ENCODE measurements at regions not wholly inside any gene's neighbourhood (a gene's known extent, or its start where the extent isn't known, plus 50 kb on each side); places are given as distances from the start of the nearest gene placed in this dataset.

- no peak overlapping the region for H3K4me3 ChIP-seq
- H3K27ac ChIP-seq = no peak overlapping the region
Measured at GRCh38 chr6:168784426-168784825, 343.4 kb downstream of the SMOC2 start.

DNA sequence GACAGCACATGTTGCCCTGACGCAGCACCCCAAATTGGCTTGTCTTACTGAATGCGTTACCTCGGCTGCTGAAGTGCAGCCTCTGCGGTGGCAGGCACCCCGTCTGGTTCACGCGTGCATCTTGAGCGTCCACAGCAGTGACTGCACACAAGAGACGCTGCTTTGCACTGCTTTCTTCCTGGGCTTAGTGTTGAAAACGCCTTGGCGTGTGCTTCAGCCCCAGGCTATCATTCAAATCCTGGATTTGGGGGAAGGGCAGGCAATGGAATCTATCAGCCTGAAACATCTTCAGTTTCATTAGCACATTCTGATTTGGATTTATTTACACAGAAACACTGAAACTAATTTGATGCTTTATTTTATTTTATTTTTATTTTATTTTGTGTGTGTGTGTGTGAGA is 342.7 kb downstream of the SMOC2 start:
- no peak overlapping the region for H3K27ac ChIP-seq
- no peak overlapping the region for H3K4me3 ChIP-seq

DNA sequence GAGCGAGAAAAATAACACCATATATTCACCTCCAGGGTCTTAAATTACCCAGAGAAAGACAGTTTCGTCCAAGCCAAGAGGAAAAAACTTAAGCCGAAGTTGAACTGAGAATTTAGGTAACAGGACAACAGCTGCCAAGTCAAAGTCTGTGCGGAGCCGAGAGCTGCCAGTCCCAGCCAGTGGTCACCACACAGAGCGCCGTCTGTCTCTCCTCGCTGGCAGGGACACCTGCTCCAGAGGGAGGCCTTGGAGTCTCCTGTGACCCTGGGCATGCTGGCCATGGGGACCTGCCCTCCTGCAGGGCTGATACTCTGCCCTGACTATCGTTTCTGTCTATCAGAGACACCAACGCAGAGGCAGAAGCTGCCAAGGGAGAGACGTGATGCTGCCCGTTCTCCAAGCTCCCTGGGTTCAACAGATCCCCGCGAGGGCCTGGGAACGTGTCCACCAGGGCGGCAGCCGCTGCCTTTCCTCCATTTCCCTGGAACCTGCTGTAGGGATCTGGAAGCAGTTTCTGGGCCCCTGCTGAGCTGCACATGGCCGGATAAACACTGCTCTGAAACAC is 341.3 kb downstream of the SMOC2 start:
- no peak overlapping the region for H3K27ac ChIP-seq
- no peak overlapping the region for H3K4me3 ChIP-seq

GRCh38 chr6:168778201-168778600 is 337.2 kb downstream of the SMOC2 start:
- H3K4me3 ChIP-seq = no peak overlapping the region

GRCh38 chr6:168774381-168774780 is 333.4 kb downstream of the SMOC2 start:
- Histone ChIP-seq H3K4me3 (no peak overlapping the region), H3K27ac (no peak overlapping the region)

More at GRCh38 chr6:168778201-168778600, 337.2 kb downstream of the SMOC2 start:
- no peak overlapping the region for H3K27ac ChIP-seq

GRCh38 chr6:168773788-168774187 is 332.8 kb downstream of the SMOC2 start:
- no peak overlapping the region for H3K4me3 ChIP-seq

DNA sequence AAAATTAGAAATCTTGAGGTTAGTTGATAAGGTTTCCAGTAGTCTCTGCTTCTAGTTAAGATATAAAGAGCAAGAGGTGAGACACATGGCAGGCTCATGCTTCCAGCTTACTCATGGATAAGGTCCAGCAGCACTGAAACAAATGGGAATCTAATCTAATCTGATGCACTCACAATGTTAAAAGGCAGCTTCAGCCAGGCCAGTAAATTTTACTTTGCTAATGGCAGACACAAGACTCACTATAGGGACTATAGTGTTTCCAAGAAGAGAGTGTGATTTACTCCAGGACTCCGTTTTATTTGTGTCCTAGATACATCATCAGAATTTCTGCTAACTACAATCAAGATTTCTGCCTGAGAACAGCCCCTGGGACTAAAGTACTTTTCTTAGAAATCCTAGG is 324.8 kb downstream of the SMOC2 start:
- Histone ChIP-seq H3K27ac (no peak overlapping the region), H3K4me3 (no peak overlapping the region)

More at GRCh38 chr6:168773788-168774187, 332.8 kb downstream of the SMOC2 start:
- H3K27ac ChIP-seq = no peak overlapping the region

- Histone ChIP-seq H3K4me3 (no peak overlapping the region), H3K27ac (no peak overlapping the region)
Measured at GRCh38 chr6:168756009-168756634, 315.1 kb downstream of the SMOC2 start.

GRCh38 chr6:168746643-168747042 is 305.7 kb downstream of the SMOC2 start:
- no peak overlapping the region for H3K4me3 ChIP-seq
- H3K27ac ChIP-seq = no peak overlapping the region

- no peak overlapping the region for H3K27ac ChIP-seq
- no peak overlapping the region for H3K4me3 ChIP-seq
Measured at GRCh38 chr6:168746013-168746412, 305.0 kb downstream of the SMOC2 start.

GRCh38 chr6:168744861-168745260 is 303.9 kb downstream of the SMOC2 start:
- Histone ChIP-seq H3K27ac (no peak overlapping the region), H3K4me3 (no peak overlapping the region)

DNA sequence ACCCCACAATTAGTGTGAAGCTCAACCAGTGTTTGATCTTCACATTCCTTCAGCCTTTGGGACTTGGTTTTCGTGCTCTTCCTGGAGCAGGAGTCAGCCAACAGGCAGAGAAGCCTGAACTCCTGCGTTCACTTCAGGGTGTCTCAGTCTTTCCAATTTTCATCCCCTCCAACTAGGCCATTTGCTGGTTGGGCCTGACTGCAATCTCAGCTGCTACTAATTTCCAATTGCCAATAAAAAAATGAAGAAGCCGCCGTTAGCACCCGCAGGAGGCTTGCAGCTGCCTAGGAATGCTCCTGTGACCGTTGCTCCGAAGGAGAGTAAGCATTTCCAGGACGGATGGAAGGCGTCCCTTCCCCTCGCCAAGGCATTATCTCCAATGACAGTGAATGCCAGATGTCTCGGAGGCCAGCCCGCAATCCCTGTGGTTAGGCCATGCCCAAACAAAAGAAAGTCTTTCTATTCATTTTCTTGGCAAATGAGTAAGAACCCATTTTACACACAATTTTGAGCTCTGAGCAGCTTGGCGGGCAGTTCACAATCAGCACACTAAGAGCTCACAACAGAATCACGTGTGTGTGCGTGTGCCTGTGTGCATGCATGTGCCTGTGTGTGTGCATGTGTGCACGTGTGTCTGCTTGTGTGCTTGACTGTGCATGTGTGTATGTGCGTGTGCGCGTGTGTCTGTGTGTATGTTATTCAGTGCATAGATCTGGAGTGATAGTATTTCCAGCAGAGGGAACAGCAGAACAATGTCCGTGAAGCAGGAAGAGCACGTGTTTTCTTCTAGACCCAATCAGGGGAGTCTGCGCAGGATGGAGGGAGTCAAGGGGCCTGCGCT is 301.2 kb downstream of the SMOC2 start:
- no peak overlapping the region for H3K4me3 ChIP-seq
- H3K27ac ChIP-seq = no peak overlapping the region

DNA sequence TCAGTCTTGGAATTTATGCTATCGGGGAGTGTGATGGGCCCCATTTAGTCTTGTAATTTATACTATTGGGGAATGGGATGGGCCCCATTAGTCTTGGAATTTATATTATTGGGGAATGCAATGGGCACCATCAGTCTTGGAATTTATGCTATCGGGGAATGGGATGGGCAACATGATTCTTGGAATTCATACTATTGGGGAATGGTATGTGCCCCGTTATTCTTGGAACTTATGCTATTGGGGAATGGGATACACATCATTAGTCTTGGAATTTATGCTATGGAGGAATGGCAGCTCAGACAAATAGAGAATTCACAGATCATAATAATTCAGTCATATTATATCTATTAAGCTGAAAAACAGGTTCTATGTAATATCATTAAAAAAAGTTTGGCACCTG is 300.3 kb downstream of the SMOC2 start:
- no peak overlapping the region for H3K27ac ChIP-seq
- no peak overlapping the region for H3K4me3 ChIP-seq

DNA sequence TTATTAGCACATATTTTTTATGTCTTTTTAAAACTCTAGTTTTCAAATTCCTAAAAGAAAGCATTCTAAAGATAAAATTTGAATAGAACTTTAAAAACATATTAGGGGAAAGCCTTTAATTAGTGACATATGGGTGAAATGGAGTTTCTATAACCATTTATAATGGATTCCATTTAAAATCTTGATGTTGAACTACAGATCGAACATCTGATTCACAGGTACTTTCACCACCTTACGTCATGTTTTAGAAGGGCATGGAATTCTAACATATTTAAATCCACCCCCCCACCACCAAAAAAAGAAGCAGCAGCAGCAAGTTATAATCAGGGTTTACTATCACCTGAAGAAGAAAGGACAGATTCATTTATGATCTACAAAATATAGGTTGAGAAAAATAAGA is 298.4 kb downstream of the SMOC2 start:
- Histone ChIP-seq H3K27ac (no peak overlapping the region), H3K4me3 (no peak overlapping the region)

GRCh38 chr6:168737481-168737880 is 296.5 kb downstream of the SMOC2 start:
- H3K4me3 ChIP-seq = no peak overlapping the region
- H3K27ac ChIP-seq = no peak overlapping the region

DNA sequence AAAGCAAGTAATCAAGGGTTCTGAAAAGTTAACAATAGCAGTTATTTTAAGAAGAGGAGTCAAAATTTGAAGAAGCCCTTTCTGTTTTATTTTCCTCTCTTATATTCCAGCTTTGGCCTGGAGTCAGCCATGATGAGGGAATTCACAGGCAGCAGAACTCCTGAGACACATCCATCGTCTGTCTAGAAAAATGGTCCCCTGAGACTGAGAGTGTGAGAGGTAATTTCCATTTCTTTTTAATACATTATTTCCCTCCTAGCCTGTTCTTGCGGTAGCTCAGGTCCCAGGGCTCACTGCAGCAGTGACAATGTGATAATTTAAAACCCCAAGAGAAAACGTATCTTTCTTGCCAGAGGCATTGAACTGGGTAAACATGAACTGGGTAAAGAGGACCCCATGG is 296.0 kb downstream of the SMOC2 start:
- Histone ChIP-seq H3K4me3 (no peak overlapping the region), H3K27ac (no peak overlapping the region)

GRCh38 chr6:168736039-168736438 is 295.1 kb downstream of the SMOC2 start:
- H3K4me3 ChIP-seq = no peak overlapping the region
- no peak overlapping the region for H3K27ac ChIP-seq

GRCh38 chr6:168735268-168735949 is 294.4 kb downstream of the SMOC2 start:
- H3K4me3 ChIP-seq = no peak overlapping the region
- no peak overlapping the region for H3K27ac ChIP-seq

- H3K27ac ChIP-seq = no peak overlapping the region
Measured at GRCh38 chr6:168734523-168734922, 293.5 kb downstream of the SMOC2 start.

GRCh38 chr6:168732676-168733075 is 291.7 kb downstream of the SMOC2 start:
- no peak overlapping the region for H3K27ac ChIP-seq
- H3K4me3 ChIP-seq = no peak overlapping the region

More at GRCh38 chr6:168734523-168734922, 293.5 kb downstream of the SMOC2 start:
- H3K4me3 ChIP-seq = no peak overlapping the region

Data from skin epidermis (tissue), 12 donors.